Smooth muscle cell (in vitro differentiated cells): ENCODE measurements at regions not wholly inside any gene's neighbourhood (a gene's known extent, or its start where the extent isn't known, plus 50 kb on each side); places are given as distances from the start of the nearest gene placed in this dataset.

Experiments used
- DNase-seq: peaks from one replicate; lab custom pipeline; 2025; ENCODE audit not compliant: unreplicated experiment; lab: John Stamatoyannopoulos, UW
- H2AFZ ChIP-seq: fragments of 200-600 bp; sonication (generic); 2 replicates; pipeline ENCODE4 v1.6.0; 2016; ENCODE audit warnings: antibody characterized with exemption, low read depth, mild to moderate bottlenecking
- H3F3A ChIP-seq: fragments of 200-600 bp; sonication (generic); 2 replicates; pipeline ENCODE4 v1.6.0; 2017; ENCODE audit warnings: antibody characterized with exemption, low read depth
- H3K27ac ChIP-seq: fragments of 200-600 bp; sonication (generic); 2 replicates; pipeline ENCODE4 v1.5.1; 2016; ENCODE audit warnings: low read depth, mild to moderate bottlenecking
- H3K27me3 ChIP-seq: fragments of 200-600 bp; sonication (generic); 2 replicates; pipeline ENCODE4 v1.6.1; 2016; ENCODE audit warnings: low read depth, mild to moderate bottlenecking
- H3K36me3 ChIP-seq: fragments of 200-600 bp; sonication (generic); 2 replicates; pipeline ENCODE4 v1.5.1; 2016; ENCODE audit warnings: low read depth
- H3K4me1 ChIP-seq: fragments of 200-600 bp; sonication (generic); 2 replicates; pipeline ENCODE4 v1.5.1; 2016; ENCODE audit warnings: low read depth
- H3K4me2 ChIP-seq: fragments of 200-600 bp; sonication (generic); 2 replicates; pipeline ENCODE4 v1.6.0; 2016; ENCODE audit warnings: mild to moderate bottlenecking
- H3K4me3 ChIP-seq: fragments of 200-600 bp; sonication (generic); 2 replicates; pipeline ENCODE4 v1.5.1; 2016; ENCODE audit warnings: mild to moderate bottlenecking
- H3K79me2 ChIP-seq: fragments of 200-600 bp; sonication (generic); 2 replicates; pipeline ENCODE4 v1.6.0; 2016; ENCODE audit warnings: low read depth, mild to moderate bottlenecking
- H3K9ac ChIP-seq: fragments of 200-600 bp; sonication (generic); 2 replicates; pipeline ENCODE4 v1.6.0; 2016; ENCODE audit warnings: low read depth
- H3K9me3 ChIP-seq: fragments of 200-600 bp; sonication (generic); replicated peaks from 2 replicates; pipeline ENCODE4 v1.5.1; 2016; ENCODE audit warnings: low read depth
- H4K20me1 ChIP-seq: fragments of 200-600 bp; sonication (generic); 2 replicates; pipeline ENCODE4 v1.6.0; 2016; ENCODE audit warnings: low read depth
- CTCF ChIP-seq: fragments of 200-600 bp; sonication (generic); IDR thresholded peaks from 2 replicates; pipeline ENCODE4 v1.5.1; 2017; ENCODE audit warnings: borderline replicate concordance, mild to moderate bottlenecking, antibody characterized with exemption; ENCODE audit not compliant: insufficient read depth, poor library complexity, severe bottlenecking
- WGBS: methylation state at CpG from one replicate; pipeline ENCODE4 v1.1.7; 2016; ENCODE audit warnings: low lambda C conversion rate; 5-methylcytosine and 5-hydroxymethylcytosine counted together

- DNase-seq, result no peak
- Histone ChIP-seq H3K36me3 (no peaks in the 10 kb centered on the region), H3K4me3 (peak overlapping the region; percentile 5), H3K4me2 (peak overlapping the region; percentile 76), H3K4me1 (peaks cover 19% of the 10 kb centered on the region), H3K9ac (peak overlapping the region; percentile 76), H3F3A (peaks cover 20% of the 10 kb centered on the region), H4K20me1 (no peaks in the 10 kb centered on the region), H3K9me3 (no peaks in the 10 kb centered on the region), H3K27me3 (no peaks in the 10 kb centered on the region), H2AFZ (peak overlapping the region; percentile 60), H3K79me2 (no peaks in the 10 kb centered on the region), H3K27ac (peak overlapping the region; percentile 89)
- no peak for TF ChIP-seq CTCF
- WGBS, result 42% methylated on average over 10 of the region's 10 CpGs
These were observed 55.6 kb upstream of the DLG1 start for GRCh38 chr3:197353867-197354567.

GRCh38 chr3:197353001-197353866 lies 54.8 kb upstream of the DLG1 start:
- no peak for DNase-seq
- Histone ChIP-seq H4K20me1 (no peaks in the 10 kb centered on the region), H3K27ac (peak overlapping the region; percentile 89), H3K9me3 (no peaks in the 10 kb centered on the region), H3F3A (peaks cover 20% of the 10 kb centered on the region), H3K4me1 (peaks cover 19% of the 10 kb centered on the region), H2AFZ (no peak overlapping the region), H3K9ac (no peak overlapping the region), H3K79me2 (no peaks in the 10 kb centered on the region), H3K36me3 (no peaks in the 10 kb centered on the region), H3K27me3 (no peaks in the 10 kb centered on the region), H3K4me2 (peak overlapping the region; percentile 23), H3K4me3 (no peak overlapping the region)
- no peak for TF ChIP-seq CTCF
- WGBS, result 50% methylated on average over 8 of the region's 8 CpGs

- H3K27ac ChIP-seq, result no peak overlapping the region
- no peak overlapping the region for H2AFZ ChIP-seq
- no peaks in the 10 kb centered on the region for H4K20me1 ChIP-seq
- WGBS, result 59% methylated on average over 5 of the region's 5 CpGs
- H3K4me3 ChIP-seq, result no peak overlapping the region
- H3K79me2 ChIP-seq, result no peaks in the 10 kb centered on the region
- TF ChIP-seq CTCF, result no peak
- no peaks in the 10 kb centered on the region for H3K27me3 ChIP-seq
- H3F3A ChIP-seq, result peaks cover 20% of the 10 kb centered on the region
- H3K9me3 ChIP-seq, result no peaks in the 10 kb centered on the region
- peak overlapping the region; percentile 23 for H3K4me2 ChIP-seq
- peaks cover 19% of the 10 kb centered on the region for H3K4me1 ChIP-seq
- no peaks in the 10 kb centered on the region for H3K36me3 ChIP-seq
- no peak overlapping the region for H3K9ac ChIP-seq
- DNase-seq, result no peak
These were observed 54.0 kb upstream of the DLG1 start for GRCh38 chr3:197352382-197352781.
